IMR-90 (cell line): ENCODE measurements at regions not wholly inside any gene's neighbourhood (a gene's known extent, or its start where the extent isn't known, plus 50 kb on each side); places are given as distances from the start of the nearest gene placed in this dataset.
A peak's percentile ranks its signal among the peaks of the same experiment; 100 is the strongest.

Experiments
- ATAC-seq: fragments of 200-7000 bp; cut with Tn5 transposase; 2 replicates; pipeline ENCODE4 v1.9.1; 2020; ENCODE audit warnings: low read depth, mild to moderate bottlenecking, moderate library complexity
- BruUV-seq: library from RNA; stranded (reverse); fragments of 400-500 nt; replicated peaks from 2 replicates; lab custom pipeline; 2021; lab: Mats Ljungman, UMichigan
- CTCF ChIA-PET: fragments of 300-600 bp; formaldehyde crosslinking; extraction: SDS; loops from one replicate; lab custom pipeline; 2021; ENCODE audit warnings: antibody characterized with exemption; lab: Yijun Ruan, JAX
- POLR2A ChIA-PET: fragments of 300-600 bp; sonication (Branson Sonifier 250); formaldehyde crosslinking; loops from one replicate; lab custom pipeline; 2022; ENCODE audit warnings: antibody characterized with exemption; ENCODE audit not compliant: unreplicated experiment; lab: Charles Lee
- DNase-seq: peaks from one replicate; pipeline ENCODE4 v3.0.0; 2013
- H2AFZ ChIP-seq: replicated peaks from 2 replicates; pipeline ENCODE3; 2013; ENCODE audit warnings: low read length, mild to moderate bottlenecking; ENCODE audit not compliant: poor library complexity
- H2AK5ac ChIP-seq: 2 replicates; pipeline ENCODE4 v1.6.1; 2013; ENCODE audit warnings: low read depth, low read length, inconsistent platforms
- H2AK9ac ChIP-seq: replicated peaks from 2 replicates; pipeline ENCODE3; 2013; ENCODE audit warnings: mild to moderate bottlenecking, low read depth, low read length, moderate library complexity; ENCODE audit not compliant: poor library complexity
- H2BK120ac ChIP-seq: 2 replicates; pipeline ENCODE4 v1.6.1; 2013; ENCODE audit warnings: low read depth, low read length, inconsistent platforms
- H2BK15ac ChIP-seq: 3 replicates; pipeline ENCODE4 v1.6.1; 2013; ENCODE audit warnings: low read depth, low read length, inconsistent platforms
- H2BK20ac ChIP-seq: 2 replicates; pipeline ENCODE4 v1.6.1; 2013; ENCODE audit warnings: low read depth, mild to moderate bottlenecking, inconsistent platforms, low read length, moderate library complexity
- H2BK5ac ChIP-seq: 2 replicates; pipeline ENCODE4 v1.6.1; 2013; ENCODE audit warnings: mild to moderate bottlenecking, low read depth, low read length, inconsistent platforms; ENCODE audit not compliant: poor library complexity, severe bottlenecking
- H3K14ac ChIP-seq: replicated peaks from 2 replicates; pipeline ENCODE4 v1.6.1; 2013; ENCODE audit warnings: low read depth, low read length, inconsistent platforms
- H3K18ac ChIP-seq: 2 replicates; pipeline ENCODE4 v1.6.1; 2013; ENCODE audit warnings: low read depth, low read length, control low read depth
- H3K23ac ChIP-seq: 2 replicates; pipeline ENCODE4 v1.6.1; 2013; ENCODE audit warnings: low read depth, low read length, inconsistent platforms
- H3K27ac ChIP-seq: 2 replicates; pipeline ENCODE4 v1.5.1; 2013; ENCODE audit warnings: mild to moderate bottlenecking, control low read depth, low read length; ENCODE audit not compliant: insufficient read depth
- H3K27me3 ChIP-seq: 2 replicates; pipeline ENCODE4 v1.6.1; 2013; ENCODE audit warnings: low read length; ENCODE audit not compliant: control insufficient read depth, insufficient read depth
- H3K36me3 ChIP-seq: 2 replicates; pipeline ENCODE4 v1.6.1; 2013; ENCODE audit warnings: low read length, mixed read lengths; ENCODE audit not compliant: control insufficient read depth, insufficient read depth
- H3K4ac ChIP-seq: 2 replicates; pipeline ENCODE4 v1.6.1; 2013; ENCODE audit warnings: low read depth, low read length, inconsistent platforms
- H3K4me1 ChIP-seq: 2 replicates; pipeline ENCODE4 v1.6.1; 2013; ENCODE audit warnings: low read length, mixed read lengths; ENCODE audit not compliant: control insufficient read depth, insufficient read depth
- H3K4me2 ChIP-seq: 2 replicates; pipeline ENCODE4 v1.6.1; 2013; ENCODE audit warnings: low read depth, mild to moderate bottlenecking, control low read depth, low read length, moderate library complexity
- H3K4me3 ChIP-seq: 2 replicates; pipeline ENCODE4 v1.5.1; 2013; ENCODE audit warnings: low read depth, mild to moderate bottlenecking, control low read depth, low read length, moderate library complexity; ENCODE audit not compliant: insufficient read depth
- H3K56ac ChIP-seq: 2 replicates; pipeline ENCODE4 v1.6.1; 2013; ENCODE audit warnings: low read length, inconsistent platforms; ENCODE audit not compliant: insufficient read depth; ENCODE audit errors: extremely low read depth
- H3K79me1 ChIP-seq, 2 experiments: 2 replicates each; pipeline ENCODE4 v1.6.1; 2013; ENCODE audit warnings: low read length in 2 of 2, inconsistent platforms in 1 of 2, low read depth in 1 of 2
- H3K9ac ChIP-seq: 2 replicates; pipeline ENCODE4 v1.6.1; 2013; ENCODE audit warnings: low read depth, low read length, control low read depth
- H3K9me1 ChIP-seq: 2 replicates; pipeline ENCODE4 v1.6.1; 2013; ENCODE audit warnings: low read length, inconsistent platforms; ENCODE audit not compliant: insufficient read depth
- H3K9me3 ChIP-seq: 2 replicates; pipeline ENCODE4 v1.6.1; 2013; ENCODE audit warnings: low read length; ENCODE audit not compliant: control insufficient read depth, insufficient read depth
- H4K20me1 ChIP-seq: 2 replicates; pipeline ENCODE4 v1.6.1; 2013; ENCODE audit warnings: low read length, inconsistent platforms; ENCODE audit not compliant: insufficient read depth
- H4K5ac ChIP-seq: 2 replicates; pipeline ENCODE4 v1.6.1; 2013; ENCODE audit warnings: mild to moderate bottlenecking, low read depth, low read length, control low read depth
- H4K8ac ChIP-seq, 2 experiments: 2 replicates each; pipeline ENCODE4 v1.6.1; 2013; ENCODE audit warnings: low read depth in 2 of 2, low read length in 2 of 2, control low read depth in 1 of 2, inconsistent platforms in 1 of 2
- H4K91ac ChIP-seq: 2 replicates; pipeline ENCODE4 v1.6.1; 2013; ENCODE audit warnings: low read depth, low read length, inconsistent platforms; ENCODE audit not compliant: insufficient read depth
- BHLHE40 ChIP-seq: fragments of 150-350 bp; IDR thresholded peaks from 2 replicates; pipeline ENCODE4 v1.6.1; 2016; ENCODE audit warnings: mild to moderate bottlenecking, low read depth, low read length
- CEBPB ChIP-seq: IDR thresholded peaks from 2 replicates; pipeline ENCODE4 v1.6.1; 2012; ENCODE audit warnings: low read depth, low read length, improper control_type of control experiment
- MAZ ChIP-seq: IDR thresholded peaks from 2 replicates; pipeline ENCODE4 v1.6.1; 2012; ENCODE audit warnings: low read depth, mild to moderate bottlenecking, low read length, improper control_type of control experiment, moderate library complexity, borderline replicate concordance
- MXI1 ChIP-seq: IDR thresholded peaks from 2 replicates; pipeline ENCODE4 v1.6.1; 2012; ENCODE audit warnings: low read depth, mild to moderate bottlenecking, low read length, moderate library complexity, borderline replicate concordance
- SMC3 ChIP-seq: fragments of 150-350 bp; IDR thresholded peaks from 2 replicates; pipeline ENCODE4 v1.6.1; 2016; ENCODE audit warnings: low read depth, mild to moderate bottlenecking, antibody characterized with exemption, low read length, moderate library complexity
- WGBS, 2 experiments: methylation state at CpG; one replicate each; pipeline versions ENCODE4 v1.1.5 to v1.1.7; 2013; ENCODE audit warnings: missing lambda C conversion rate in 2 of 2; ENCODE audit not compliant: insufficient read length in 1 of 2; ENCODE audit errors: extremely low coverage in 2 of 2; 5-methylcytosine and 5-hydroxymethylcytosine counted together
- dilution Hi-C: fragments of 300-500 bp; cut with HindIII; formaldehyde crosslinking; loops from one replicate; pipeline ENCODE4 v1.14.3; 2018; ENCODE audit warnings: low sequenced_read_pairs; ENCODE audit not compliant: unreplicated experiment
- in situ Hi-C: fragments of 300-500 bp; cut with MboI; formaldehyde crosslinking; loops from 3 replicates; pipeline ENCODE4 v1.14.3; 2019; ENCODE audit warnings: low sequenced_read_pairs, inconsistent platforms, mixed read lengths
- intact Hi-C: fragments of 100-400 bp; cut with micrococcal nuclease; formaldehyde crosslinking; loops from 2 replicates; pipeline ENCODE4 v1.10.0; 2022
- TF ChIP-seq, protein P1 (sequence below): fragments of 150-350 bp; IDR thresholded peaks from 2 replicates; pipeline ENCODE4 v1.6.1; 2017; ENCODE audit warnings: mild to moderate bottlenecking, antibody characterized with exemption, low read length, low read depth

DNA sequence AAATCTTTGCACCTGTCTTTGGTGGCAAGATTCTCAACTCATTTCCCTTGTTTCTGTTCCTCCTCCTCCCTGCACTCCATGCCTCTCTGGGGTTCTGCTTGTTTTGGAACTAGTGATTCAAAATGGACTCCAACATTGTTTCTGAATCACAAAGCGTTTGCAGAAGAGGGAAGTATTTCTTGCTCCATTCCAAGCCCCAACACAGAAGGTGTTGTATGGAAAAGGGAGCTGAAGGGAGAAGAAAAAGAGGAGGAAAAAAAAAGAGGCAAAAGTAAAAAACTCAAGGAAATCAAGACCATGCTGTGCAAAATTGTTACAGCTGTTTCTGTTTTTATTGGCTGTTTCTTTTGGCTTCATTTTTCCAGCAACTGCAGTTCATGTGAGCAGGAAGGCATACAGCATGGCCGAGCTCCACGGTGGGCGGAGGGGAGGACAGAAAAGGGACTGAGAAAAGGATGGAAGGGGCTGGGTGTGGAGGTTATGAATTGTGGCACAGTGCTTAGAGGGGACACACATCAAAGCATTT lies 66.9 kb upstream of the PRL start:
- H2BK20ac ChIP-seq: no peak overlapping the region
- no peak overlapping the region for H2BK120ac ChIP-seq
- H3K4me3 ChIP-seq: no peak overlapping the region
- H2BK5ac ChIP-seq: no peak overlapping the region
- no peak overlapping the region for H4K91ac ChIP-seq
- H3K4me1 ChIP-seq: peaks cover 4% of the 10 kb centered on the region
- ChIA-PET CTCF (no interaction called here), POLR2A (no interaction called here)
- BruUV-seq: no TSS peak
- no peak overlapping the region for H3K27ac ChIP-seq
- H3K9me3 ChIP-seq: peaks cover 4% of the 10 kb centered on the region; the same call in 1 of the 2 replicates
- H3K23ac ChIP-seq: no peak overlapping the region
- H3K27me3 ChIP-seq: no peaks in the 10 kb centered on the region
- in situ Hi-C loops (no loop called here), intact Hi-C loops (no loop called here), dilution Hi-C loops (no loop called here)
- TF ChIP-seq, protein P1, sequence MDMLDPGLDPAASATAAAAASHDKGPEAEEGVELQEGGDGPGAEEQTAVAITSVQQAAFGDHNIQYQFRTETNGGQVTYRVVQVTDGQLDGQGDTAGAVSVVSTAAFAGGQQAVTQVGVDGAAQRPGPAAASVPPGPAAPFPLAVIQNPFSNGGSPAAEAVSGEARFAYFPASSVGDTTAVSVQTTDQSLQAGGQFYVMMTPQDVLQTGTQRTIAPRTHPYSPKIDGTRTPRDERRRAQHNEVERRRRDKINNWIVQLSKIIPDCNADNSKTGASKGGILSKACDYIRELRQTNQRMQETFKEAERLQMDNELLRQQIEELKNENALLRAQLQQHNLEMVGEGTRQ: no peak
- no peak for TF ChIP-seq MAZ
- no peak for TF ChIP-seq BHLHE40
- TF ChIP-seq MXI1: no peak
- no peak for TF ChIP-seq SMC3
- TF ChIP-seq CEBPB: no peak
- H4K8ac ChIP-seq: no peak overlapping the region
- no peaks in the 10 kb centered on the region for H3K79me1 ChIP-seq
- H3K9ac ChIP-seq: no peak overlapping the region
- 83% methylated on average over 1 of the region's 4 CpGs; no CpG with 5 or more reads in 1 of the 2 experiments for WGBS, 2 experiments
- H3K4ac ChIP-seq: no peak overlapping the region
- H2AFZ ChIP-seq: peak overlapping the region; percentile 15
- no peak overlapping the region for H2AK5ac ChIP-seq
- no peak overlapping the region for H3K14ac ChIP-seq
- DNase-seq: no peak
- H4K5ac ChIP-seq: no peak overlapping the region
- H3K56ac ChIP-seq: no peak overlapping the region
- no peaks in the 10 kb centered on the region for H4K20me1 ChIP-seq
- H3K4me2 ChIP-seq: no peak overlapping the region
- no peaks in the 10 kb centered on the region for H3K36me3 ChIP-seq
- no peak overlapping the region for H2BK15ac ChIP-seq
- no peak overlapping the region for H2AK9ac ChIP-seq
- ATAC-seq: no peak
- no peak overlapping the region; the same call in 1 of the 2 replicates for H3K18ac ChIP-seq
- no peaks in the 10 kb centered on the region for H3K9me1 ChIP-seq
